Glomerular visceral epithelial cell (primary cell): ENCODE measurements at regions not wholly inside any gene's neighbourhood (a gene's known extent, or its start where the extent isn't known, plus 50 kb on each side); places are given as distances from the start of the nearest gene placed in this dataset.

Experiments
- DNase-seq: peaks from one replicate; pipeline ENCODE4 v3.0.0-alpha.2; 2016; ENCODE audit errors: extremely low spot score

DNA sequence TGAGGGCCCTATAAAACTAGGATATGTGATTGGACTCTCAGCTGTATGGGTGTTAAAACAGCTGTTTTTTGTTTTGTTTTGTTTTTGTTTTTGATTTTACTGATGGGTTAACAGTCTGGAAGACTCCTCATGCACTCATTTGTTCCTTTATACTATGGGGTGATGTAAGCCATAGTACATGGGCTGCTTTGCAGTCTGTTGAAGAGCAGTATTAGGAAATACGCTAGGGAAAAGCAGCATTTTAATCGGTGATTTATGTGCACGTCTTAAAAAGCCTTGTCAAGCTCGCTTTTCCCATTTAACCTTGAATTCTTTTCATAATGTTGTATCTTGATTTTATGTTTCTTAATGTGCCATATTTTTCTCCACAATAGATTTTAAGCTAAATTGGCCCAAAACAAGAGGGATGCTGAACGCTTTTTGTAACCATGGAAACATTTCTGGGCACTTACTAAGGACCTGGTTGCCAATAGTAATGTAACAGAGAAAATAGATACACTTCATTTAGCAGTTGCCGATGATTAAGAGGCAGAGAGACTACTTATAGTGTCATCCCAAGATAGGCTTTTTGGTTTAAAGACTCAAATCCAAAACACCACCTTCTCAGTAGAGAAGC, 244.0 kb downstream of the SNAPC1 start:
- DNase-seq, result no peak

DNA sequence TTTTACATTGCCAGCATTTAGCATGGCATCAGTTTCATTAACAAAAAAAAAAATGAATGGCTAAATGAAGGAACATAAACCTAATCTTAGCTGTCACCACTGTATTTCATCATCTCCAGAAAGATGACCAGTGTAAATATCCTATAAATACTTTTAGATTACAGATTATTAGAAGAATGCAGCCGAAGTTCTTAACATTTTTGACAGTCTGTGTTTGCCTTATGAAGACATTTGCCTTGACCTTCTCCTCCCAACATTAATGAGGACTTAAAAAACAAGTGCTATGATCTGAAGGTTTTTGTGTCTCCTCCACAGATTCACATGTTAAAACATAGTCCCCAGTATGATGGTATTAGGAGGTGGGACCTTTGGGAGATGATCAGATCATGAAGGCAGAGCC, 253.0 kb downstream of the SNAPC1 start:
- no peak for DNase-seq

DNA sequence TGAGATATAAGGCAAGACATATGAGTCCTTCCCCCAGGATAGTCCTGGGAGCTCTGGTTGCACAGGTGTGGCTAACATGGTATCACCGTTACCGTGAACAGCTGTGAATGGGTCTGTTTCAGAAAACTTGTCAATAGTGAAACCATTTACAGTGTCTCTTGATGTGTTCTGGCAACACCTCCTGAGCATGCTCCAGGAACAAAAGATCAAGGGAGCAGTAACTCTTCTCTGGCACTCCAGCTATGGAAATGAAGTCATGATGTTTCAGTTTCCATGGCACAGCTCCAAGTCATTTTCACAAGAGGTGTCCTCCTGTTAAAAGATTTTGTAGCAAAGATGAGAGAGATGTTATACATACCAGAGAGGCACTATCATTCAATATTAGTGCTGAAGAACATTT, 253.7 kb downstream of the SNAPC1 start:
- DNase-seq, result no peak

DNA sequence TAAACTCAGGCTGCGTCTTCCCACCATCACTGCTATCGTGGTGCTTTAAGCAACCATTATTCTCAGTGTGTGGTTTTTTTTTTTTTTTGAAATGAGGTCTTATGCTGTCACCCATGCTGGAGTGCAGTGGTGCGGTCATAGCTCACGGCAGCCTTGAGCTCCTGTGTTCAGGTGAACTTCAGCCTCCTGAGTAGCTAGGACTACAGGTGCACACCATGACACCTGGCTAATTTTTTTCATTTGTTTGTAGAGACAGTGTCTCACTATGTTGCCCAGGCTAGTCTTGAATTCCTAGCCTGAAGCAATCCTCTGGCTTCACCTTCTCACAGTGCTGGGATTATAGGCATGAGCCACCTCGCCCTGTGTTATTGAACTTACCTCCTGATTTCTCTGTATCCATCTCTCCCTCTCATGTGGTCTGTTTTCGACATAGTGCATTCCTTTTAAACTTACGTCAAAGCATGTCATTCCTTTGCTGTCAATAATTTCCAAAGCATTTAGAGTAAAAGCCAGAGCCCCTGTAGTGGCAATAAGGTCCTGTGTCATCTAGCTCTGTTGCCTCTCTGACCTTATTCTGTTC, 255.5 kb downstream of the SNAPC1 start:
- DNase-seq, result no peak

DNA sequence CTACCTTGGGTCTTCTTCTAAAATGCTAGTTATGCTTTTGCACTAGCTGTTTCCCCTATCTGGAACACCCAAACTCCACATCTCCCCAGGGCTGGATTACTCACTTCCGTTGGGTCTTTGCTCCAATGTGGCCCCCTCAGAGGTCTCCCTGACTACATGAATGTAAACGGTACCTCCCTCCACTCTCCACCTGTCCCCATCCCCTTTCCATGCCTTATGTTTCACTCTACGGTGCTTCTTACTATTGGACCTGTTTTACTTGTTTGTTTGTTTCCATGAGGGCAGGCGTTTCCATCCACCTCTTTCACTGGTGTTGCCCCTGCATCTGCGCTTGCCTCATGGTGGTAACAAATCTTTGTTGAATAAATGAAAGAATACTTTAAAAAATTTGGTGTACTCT, 256.4 kb downstream of the SNAPC1 start:
- DNase-seq, result no peak

DNA sequence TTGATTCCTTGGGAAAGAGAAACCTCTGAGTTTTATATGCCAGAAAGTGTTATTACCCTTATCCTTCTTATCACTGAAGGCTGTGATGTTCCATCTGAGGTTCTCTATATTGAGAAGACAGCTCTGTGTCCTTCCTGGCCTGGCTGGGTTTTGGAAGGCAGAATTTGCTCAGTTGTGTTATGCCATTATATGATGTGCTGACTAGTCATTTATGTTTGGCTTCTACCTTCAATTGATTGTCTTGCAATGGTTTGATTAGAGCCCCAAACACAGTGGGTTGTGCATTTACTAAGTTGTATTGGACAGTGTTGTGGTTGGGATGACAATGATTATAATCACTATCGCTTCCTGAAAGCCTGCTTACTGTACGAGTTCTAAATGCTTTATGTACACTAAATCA, 265.7 kb downstream of the SNAPC1 start:
- no peak for DNase-seq

DNA sequence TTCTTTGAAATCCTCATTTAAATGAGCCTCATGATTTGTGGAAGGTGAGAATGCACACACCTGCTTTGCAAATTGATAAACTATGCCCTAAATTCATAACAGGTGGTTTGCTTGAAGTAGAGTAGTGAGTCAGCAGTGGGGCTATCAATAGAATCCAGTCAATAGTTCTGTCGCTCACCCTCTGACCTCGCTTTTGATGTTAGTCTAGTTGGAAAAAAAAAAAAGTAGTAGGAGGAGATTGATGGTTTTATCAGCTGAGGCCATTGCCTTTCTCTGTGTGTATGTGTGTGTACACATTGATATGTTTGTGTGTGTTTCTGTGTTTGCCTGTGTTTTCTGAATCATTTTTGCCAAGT, 267.3 kb downstream of the SNAPC1 start:
- no peak for DNase-seq

DNA sequence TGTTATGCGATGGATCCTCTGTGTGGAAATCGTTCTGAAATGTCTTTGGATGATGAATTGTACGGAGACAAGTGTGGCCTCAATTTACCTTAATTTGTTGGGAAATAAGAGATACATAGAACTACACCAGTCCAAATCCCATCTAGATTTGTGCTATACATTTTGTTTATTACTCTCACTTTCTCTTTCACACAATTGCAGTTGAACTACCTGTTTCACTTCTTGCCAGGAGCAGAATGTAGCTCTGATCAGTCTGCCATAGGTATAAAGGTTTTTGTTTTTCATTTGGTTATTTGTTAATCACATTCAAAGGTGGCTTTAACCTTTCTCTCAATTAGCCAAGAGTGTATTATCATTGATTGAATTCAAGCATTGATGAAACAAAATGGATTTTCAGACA, 268.2 kb downstream of the SNAPC1 start:
- DNase-seq, result no peak

DNA sequence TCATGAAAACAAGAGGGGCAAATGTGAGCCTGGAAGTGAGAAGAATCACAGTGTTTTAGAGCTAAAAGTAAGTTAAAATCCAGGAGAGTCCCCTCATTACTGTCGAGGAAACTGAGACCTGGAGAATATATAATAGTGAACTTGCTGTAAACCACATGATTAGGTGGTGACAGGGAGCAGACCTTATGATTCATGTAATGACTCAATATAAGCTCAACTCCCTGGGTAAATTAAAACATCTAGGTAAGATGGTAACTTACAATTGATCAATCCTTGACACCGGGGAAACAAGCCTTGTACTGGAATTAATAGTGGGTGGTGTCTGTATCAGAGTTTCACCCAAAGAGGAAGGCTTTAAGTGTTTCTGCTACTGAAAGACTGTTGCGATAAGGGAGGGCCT, 269.3 kb downstream of the SNAPC1 start:
- DNase-seq, result no peak

DNA sequence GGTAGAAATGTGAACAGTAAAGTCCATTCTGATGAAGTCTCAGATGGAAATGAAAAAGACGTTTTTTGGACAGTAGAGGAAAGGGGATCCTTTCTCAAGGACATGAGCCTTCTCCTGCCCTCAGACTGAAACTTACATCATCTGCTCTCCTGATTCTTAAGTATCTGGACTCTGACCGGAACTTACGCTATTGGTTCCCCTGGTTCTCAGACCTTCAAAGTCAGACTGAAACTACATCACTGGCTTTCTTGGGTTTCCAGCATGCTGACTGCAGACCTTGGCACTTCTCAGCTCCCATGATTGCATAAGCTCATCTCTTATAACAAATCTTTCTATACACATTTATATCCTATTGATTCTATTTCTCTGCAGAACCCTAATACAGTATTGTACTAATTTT, 291.0 kb downstream of the SNAPC1 start:
- DNase-seq, result no peak

DNA sequence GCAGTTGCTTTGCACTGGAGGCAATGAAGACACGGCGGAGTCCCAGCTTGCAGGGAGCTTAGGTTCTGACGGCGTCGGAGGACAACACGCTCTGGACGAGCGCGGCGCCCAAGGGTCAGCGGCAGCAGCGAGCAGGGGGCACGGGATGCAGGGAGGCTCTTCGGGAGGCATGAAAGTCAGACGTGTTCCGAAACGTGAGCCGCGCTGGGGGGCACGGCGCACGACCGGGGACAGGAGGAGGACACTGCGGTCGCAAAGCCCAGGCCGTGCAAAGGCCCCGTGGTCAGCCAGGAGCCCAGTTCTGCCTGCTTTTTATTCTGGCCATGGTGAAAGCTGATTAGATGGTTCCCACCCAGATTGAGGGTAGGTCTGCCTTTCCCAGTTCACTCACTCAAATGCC, 294.6 kb downstream of the SNAPC1 start:
- no peak for DNase-seq

DNA sequence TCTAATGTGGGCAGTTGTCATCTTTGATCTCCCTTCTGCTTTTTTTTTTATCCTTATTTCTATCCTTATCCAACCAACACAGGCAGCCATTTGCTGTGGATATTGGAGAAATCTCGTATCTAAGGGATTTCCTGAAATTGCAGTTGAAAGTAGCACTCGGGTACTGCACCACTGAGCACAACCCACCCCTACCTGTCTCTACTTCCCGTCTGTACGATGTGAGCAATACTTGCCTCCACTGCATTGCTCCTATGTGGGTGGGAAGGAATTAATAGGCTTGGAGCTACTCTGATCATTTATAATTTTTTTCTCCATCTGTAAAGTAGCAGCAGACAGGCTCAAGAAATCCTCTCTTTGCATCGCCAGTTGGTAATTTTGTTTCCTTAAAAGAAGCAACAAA, 300.4 kb downstream of the SNAPC1 start:
- DNase-seq, result no peak

DNA sequence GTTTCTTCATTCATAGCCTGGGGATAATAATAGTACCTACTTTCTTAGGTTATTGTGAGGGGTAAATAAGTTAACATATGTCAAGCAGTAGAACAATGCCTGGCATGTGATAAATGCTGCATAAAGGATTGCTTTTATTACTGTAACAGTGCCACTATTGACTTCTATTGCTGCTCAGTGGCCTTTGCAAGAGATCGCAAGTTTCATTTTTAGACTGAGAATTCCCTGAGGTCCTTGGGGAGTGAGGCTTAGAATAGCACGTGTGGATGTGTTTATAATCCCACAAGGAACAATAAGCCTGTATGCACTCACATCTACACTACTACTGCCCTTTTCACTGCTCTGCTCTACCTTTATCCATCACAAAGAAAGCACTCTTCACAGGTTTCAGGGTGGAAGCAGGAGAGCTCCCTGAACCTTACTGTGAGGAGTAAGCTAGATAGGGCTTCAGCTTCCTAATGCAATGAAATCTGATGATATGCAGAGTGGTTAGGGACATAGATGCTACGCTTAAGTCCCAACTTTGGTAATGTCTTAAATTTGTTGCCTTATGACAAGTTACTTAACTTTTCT, 302.6 kb downstream of the SNAPC1 start:
- DNase-seq, result no peak

DNA sequence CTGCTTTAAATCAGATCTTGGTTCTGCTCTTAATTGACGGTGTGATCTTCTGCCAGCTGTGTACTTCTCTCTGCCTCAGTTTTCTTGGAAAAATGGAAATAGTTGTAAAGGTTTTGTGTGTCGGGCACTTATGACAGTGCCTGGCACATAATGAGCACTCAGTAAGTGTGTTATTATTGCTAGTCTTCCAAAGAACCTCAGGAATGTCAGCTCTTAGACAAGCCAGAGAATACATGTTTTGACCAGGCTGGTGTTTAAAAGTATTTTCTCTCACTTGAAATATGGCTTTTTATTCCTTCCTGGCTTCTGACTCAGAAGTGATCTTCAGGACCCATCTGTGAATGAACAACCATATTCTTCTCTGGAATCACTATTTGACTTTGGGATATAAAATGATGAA, 304.1 kb downstream of the SNAPC1 start:
- DNase-seq, result no peak

DNA sequence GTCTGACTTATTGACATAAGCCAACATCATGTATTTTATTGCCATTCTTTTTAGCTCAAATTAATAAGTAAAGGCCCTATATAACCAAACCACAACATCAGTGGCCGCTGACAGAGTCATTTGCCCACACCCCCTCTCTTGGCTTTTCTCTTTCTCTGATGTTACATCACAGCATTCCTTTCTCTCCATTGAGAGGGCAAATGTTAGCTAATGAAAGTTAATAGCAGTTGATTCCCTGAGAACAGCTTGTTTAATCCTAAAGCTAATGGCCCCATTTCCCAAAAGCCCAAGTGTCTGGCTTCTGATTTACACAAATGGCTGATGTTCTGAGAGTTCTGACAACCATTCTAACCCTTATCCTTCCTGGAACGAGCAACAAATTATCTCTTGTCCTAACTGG, 308.8 kb downstream of the SNAPC1 start:
- DNase-seq, result no peak

DNA sequence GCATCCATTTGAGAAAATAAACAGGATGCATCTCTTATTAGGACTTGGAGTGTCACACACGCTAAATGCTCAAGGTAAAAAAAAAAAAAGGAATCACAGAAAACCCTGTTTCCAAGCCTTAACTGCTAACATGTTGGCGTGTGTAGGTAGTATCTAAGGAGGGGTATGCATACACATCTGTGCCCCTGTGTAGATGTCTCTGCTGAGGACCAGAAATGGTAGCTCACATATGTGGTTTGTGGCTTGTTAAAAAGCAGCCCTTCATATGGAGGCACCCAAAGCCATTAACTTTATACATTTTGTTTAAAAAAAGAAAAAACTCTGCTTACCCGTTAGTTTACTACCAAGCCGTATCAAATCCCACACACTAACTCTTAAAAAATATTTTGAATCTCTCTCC, 314.1 kb downstream of the SNAPC1 start:
- DNase-seq, result no peak

DNA sequence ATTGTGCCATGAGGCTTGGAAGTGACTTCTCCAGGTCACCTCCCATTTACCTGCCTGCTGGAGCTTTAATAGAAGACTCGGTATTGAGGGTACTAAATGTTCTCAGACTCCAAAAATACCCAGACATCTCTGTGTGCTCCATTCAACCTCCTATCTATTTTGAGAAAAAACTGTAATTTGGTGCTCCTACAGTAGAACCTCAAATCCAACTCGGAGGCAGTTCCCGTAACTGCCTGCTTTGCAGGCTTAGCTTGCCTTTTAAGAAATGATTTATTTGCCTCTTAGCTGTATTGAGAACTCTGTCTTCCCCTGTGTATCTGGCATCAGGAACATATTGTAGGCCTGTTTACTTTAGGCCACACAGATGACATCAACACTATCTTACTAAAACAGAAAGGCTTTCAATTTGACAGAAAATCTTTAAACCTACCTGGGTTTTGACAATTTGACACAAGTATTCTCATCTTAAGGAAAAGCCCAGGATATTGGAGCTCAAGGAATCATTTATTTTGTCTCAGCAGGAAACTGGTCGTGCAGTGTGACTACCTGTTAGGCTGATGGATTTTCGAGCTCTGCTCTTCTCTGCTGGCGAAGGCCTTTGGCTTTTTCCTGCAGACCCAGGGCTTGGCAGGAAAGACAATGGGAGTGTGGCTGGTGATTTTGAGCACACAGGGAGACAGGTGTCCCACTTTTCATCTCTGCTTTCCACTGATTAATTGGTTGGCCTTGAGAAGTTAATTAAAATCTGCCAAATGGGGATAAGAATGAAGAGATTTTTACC, 314.8 kb downstream of the SNAPC1 start:
- no peak for DNase-seq

DNA sequence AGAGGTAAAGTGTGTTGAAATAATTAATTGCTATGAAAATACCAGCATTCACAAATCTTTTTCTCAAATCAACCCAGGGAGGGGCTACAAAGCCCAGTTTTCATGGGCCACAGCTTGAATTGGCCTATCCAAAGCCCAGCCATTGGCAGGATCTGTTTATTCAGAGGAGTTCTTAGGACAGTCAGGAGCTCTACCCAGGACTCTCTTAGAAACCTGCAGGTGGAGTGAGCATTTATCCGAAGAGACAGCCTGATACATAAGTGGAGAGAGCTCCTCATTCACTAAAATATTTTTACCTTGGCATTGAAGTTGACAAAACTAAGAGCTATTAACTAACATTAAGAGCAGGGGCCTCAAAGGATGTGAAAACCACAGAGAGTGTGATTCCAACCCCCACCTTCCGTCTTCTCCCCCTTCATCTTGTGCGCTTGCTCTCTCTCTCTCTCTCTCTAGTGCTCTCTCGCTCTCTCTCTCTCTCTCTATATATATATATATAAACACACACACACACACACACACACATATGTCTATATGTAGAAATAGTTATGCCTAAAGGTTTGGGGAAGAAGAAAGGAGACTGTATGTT, 315.5 kb downstream of the SNAPC1 start:
- no peak for DNase-seq

DNA sequence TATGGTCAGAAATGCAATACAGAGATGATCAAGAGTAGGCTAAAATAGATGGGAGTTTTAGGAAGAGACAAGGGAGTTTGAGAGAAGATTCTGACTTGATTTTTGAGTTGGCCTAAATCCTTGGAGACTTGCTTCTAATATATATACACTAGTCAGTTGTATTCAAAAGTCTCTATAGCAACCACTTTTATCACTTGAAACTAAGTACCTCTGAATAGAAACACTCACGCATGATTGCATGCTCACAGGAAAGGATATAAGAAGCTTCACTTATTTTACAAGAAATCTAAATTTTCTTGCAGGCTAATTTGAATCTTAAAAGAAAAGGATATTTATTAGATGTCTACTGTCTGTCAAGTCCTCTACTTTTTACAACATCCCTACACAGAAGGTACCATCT, 316.8 kb downstream of the SNAPC1 start:
- DNase-seq, result no peak

DNA sequence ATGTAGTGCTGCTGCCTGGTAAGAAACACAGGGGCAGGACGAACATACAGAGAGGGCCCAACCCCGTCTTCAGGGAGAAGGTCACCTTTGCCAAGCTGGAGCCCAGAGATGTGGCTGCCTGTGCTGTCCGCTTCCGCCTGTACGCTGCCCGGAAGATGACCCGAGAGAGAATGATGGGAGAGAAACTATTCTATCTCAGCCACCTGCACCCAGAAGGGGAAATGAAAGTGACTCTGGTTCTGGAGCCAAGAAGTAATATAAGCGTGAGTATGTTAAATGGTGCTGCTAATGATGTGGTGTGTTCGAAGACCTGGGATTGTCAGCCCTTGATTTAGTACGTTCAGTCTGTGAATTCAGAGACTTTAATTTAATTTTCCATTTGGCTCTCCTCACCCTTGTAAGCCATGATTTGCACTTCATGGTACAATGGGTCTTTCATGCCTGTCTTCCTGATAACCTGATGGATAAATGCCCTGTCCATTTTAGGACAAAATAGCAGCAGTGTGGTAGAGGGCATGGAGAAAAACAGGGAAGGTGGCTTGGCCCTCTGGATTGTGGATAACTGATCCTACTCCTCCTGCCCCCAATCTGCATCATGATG, 318.9 kb downstream of the SNAPC1 start:
- no peak for DNase-seq

DNA sequence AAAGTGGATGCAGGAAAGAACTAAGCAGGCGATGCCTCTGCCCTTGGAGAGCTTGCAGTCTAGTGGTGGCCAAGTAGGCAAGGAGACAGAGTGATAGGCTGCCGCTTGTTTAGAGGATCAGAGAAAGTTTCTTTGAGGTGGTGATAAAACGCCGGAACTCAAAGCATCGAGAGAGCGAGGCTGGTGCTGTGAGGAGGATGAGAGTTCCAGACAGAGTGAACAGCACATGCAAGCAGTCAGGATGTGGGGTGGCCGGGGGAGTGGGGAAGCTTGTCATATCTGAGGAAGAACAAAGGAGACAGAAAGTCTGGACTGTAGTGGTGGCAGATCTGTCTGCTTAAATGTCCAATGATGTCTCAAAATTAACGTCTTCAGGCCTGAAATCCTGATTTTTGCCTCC, 319.7 kb downstream of the SNAPC1 start:
- no peak for DNase-seq

DNA sequence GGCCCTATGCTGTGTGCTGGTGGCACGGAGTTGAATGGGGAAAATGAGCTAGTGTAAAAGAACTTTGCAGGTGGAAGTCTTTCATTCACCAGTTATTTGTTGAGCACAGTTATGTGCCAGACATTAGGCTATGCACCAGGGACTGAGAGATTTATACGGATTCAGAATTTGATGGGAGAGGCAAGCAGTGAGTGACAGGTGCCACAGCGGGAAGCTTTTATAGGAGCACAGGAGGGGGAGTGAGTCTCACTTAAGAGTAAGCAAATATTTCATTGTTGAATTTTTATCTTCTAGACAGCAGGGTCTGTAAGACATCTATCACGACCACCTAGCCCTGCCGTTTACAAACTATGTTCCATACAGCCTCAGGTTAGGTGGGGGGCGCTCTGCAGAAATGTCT, 320.6 kb downstream of the SNAPC1 start:
- no peak for DNase-seq
